Type B pancreatic cell (in vitro differentiated cells): ENCODE measurements at regions not wholly inside any gene's neighbourhood (a gene's known extent, or its start where the extent isn't known, plus 50 kb on each side); places are given as distances from the start of the nearest gene placed in this dataset.
"Not testable (repeated sequence)": the region's sequence is repeated elsewhere in the genome, so short reads cannot be mapped to it uniquely, and the experiment has no call there.

ENCODE experiments used
- DNase-seq: peaks from one replicate; pipeline ENCODE4 v3.0.0; 2021; ENCODE audit warnings: mixed read lengths; ENCODE audit not compliant: unreplicated experiment; ENCODE audit errors: extremely low spot score
- H3K27ac Mint-ChIP-seq: 2 replicates; pipeline ENCODE4 v1.8.0; 2021; ENCODE audit warnings: mild to moderate bottlenecking, mixed read lengths
- H3K27me3 Mint-ChIP-seq: 2 replicates; pipeline ENCODE4 v1.8.0; 2021; ENCODE audit warnings: mixed read lengths
- H3K36me3 Mint-ChIP-seq: 2 replicates; pipeline ENCODE4 v1.8.0; 2021; ENCODE audit warnings: mixed read lengths
- H3K4me1 Mint-ChIP-seq: one replicate; pipeline ENCODE4 v1.8.0; 2021; ENCODE audit warnings: mixed read lengths; ENCODE audit not compliant: unreplicated experiment
- H3K4me3 Mint-ChIP-seq: 2 replicates; pipeline ENCODE4 v1.8.0; 2021; ENCODE audit warnings: mild to moderate bottlenecking, mixed read lengths
- H3K9me3 Mint-ChIP-seq: 2 replicates; pipeline ENCODE4 v1.8.0; 2021; ENCODE audit warnings: mixed read lengths
- TF ChIP-seq, protein P1 (sequence below): fragments of 200-600 bp; sonication (generic); conservative IDR thresholded peaks from 2 replicates; pipeline ENCODE4 v1.5.0; 2021; ENCODE audit warnings: antibody characterized with exemption, mild to moderate bottlenecking

DNA sequence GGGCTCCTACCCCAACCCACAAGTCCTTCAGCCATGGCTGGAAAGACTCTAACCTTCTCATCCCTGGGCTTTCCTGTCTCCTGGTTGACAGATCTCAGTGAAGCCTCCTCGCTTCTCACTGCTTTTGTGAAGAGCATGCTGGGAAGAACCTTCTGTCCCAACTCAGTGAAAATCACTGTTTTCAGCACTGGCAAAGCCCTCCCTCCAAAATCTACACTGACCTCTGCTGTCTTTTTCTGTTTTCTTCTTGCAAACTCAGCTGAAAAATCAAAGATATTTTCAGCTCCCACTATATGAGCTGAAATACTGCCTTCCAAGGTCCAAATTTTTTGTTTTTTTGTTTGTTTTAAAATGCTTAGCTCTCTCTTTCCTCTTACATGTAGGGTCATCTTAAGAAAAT is 266.3 kb upstream of the AGAP1 start:
- TF ChIP-seq, protein P1, sequence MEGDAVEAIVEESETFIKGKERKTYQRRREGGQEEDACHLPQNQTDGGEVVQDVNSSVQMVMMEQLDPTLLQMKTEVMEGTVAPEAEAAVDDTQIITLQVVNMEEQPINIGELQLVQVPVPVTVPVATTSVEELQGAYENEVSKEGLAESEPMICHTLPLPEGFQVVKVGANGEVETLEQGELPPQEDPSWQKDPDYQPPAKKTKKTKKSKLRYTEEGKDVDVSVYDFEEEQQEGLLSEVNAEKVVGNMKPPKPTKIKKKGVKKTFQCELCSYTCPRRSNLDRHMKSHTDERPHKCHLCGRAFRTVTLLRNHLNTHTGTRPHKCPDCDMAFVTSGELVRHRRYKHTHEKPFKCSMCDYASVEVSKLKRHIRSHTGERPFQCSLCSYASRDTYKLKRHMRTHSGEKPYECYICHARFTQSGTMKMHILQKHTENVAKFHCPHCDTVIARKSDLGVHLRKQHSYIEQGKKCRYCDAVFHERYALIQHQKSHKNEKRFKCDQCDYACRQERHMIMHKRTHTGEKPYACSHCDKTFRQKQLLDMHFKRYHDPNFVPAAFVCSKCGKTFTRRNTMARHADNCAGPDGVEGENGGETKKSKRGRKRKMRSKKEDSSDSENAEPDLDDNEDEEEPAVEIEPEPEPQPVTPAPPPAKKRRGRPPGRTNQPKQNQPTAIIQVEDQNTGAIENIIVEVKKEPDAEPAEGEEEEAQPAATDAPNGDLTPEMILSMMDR = no peak
- DNase-seq = no peak
- Mint-ChIP-seq H3K9me3 (no peaks in the 10 kb centered on the region), H3K27ac (no peak overlapping the region), H3K4me3 (no peak overlapping the region), H3K27me3 (peaks cover 39% of the 10 kb centered on the region), H3K4me1 (peaks cover 5% of the 10 kb centered on the region), H3K36me3 (no peaks in the 10 kb centered on the region)

GRCh38 chr2:235228422-235228821 is 265.4 kb upstream of the AGAP1 start:
- peaks cover 39% of the 10 kb centered on the region for H3K27me3 Mint-ChIP-seq
- H3K4me3 Mint-ChIP-seq, H3K27ac Mint-ChIP-seq, H3K9me3 Mint-ChIP-seq, H3K36me3 Mint-ChIP-seq, DNase-seq, H3K4me1 Mint-ChIP-seq: not testable (repeated sequence)

DNA sequence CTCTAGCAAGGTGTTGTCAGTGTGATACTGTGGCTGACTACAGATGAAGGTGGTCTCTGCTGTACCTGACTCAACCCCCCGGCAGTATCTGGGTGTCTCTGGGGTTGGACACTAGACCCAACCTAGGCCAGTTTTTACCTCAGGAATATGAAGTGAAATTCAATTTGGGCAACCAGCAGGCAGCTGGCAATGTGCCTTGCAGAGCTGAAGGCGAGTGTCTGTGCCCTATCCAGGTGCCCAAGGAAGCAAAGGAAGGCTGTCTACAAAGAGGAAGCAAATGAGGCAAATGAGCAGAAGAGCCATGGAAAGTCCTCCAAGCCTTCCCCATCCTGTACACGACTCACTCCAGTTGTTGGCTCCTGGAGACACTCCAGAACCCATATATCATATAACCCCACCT is 264.6 kb upstream of the AGAP1 start:
- DNase-seq = no peak
- H3K27me3 Mint-ChIP-seq = peaks cover 34% of the 10 kb centered on the region
- no peaks in the 10 kb centered on the region for H3K36me3 Mint-ChIP-seq

GRCh38 chr2:235230821-235231601 is 262.8 kb upstream of the AGAP1 start:
- Mint-ChIP-seq H3K27ac (no peak overlapping the region), H3K4me1 (peaks cover 5% of the 10 kb centered on the region), H3K4me3 (no peak overlapping the region), H3K9me3 (no peaks in the 10 kb centered on the region), H3K36me3 (no peaks in the 10 kb centered on the region), H3K27me3 (peaks cover 31% of the 10 kb centered on the region)
- TF ChIP-seq, protein P1 = no peak
- no peak for DNase-seq

More for the DNA sequence above, 264.6 kb upstream of the AGAP1 start:
- H3K27ac Mint-ChIP-seq = no peak overlapping the region
- peaks cover 5% of the 10 kb centered on the region for H3K4me1 Mint-ChIP-seq
- H3K4me3 Mint-ChIP-seq = no peak overlapping the region
- H3K9me3 Mint-ChIP-seq = no peaks in the 10 kb centered on the region
- TF ChIP-seq, protein P1 = no peak

DNA sequence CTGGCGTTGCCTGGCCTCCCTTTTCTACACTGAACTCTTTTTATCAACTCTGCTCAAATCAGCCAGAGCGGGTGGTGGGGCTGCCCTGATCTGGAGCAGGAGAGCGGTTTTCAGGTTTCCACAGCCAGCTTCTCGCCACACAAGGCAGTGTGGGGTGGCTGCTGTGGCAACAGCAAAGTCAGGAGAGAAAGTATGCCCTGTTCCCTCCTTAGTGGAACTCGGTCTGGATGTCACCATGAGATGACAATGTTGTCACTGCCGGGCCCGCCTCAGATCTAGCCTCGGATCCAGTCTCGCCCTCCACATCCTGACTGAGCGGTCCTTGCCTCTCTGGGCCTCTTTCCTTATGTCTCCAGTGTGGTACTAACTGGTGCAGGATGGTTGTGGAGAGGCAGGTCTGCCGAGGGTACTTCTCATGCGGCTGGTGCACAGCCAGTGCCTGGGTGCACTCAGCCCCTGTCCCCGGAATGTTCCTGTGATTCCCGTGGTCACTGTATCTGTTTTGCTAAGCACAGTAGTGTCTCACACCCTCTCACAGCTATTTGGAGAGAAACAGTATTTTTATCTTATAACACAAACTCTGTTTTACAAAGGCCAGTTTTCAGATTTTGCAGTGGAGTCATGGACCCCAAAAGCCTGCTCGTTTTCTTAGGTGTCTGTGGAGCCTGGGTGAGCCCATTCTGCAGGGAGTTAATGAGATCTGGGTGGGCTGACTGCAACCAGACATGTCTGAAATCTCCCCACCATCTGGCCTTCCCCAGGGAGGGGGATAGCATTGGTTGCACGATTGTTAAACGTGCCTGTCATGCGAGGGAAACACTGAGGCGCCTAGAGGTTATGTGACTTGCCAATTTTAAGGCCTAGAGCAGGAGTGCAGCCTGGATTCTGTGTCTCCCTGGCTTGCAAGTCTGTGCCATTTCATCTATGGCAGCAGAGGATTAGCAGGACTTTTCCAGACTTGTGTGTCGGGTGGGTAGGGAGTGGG is 261.1 kb upstream of the AGAP1 start:
- H3K4me3 Mint-ChIP-seq = no peak overlapping the region
- H3K27me3 Mint-ChIP-seq = peaks cover 25% of the 10 kb centered on the region
- TF ChIP-seq, protein P1 = no peak
- no peaks in the 10 kb centered on the region for H3K36me3 Mint-ChIP-seq
- peaks cover 5% of the 10 kb centered on the region for H3K4me1 Mint-ChIP-seq
- DNase-seq = no peak
- no peaks in the 10 kb centered on the region for H3K9me3 Mint-ChIP-seq
- no peak overlapping the region for H3K27ac Mint-ChIP-seq

GRCh38 chr2:235234736-235235135 is 259.1 kb upstream of the AGAP1 start:
- no peak for DNase-seq
- Mint-ChIP-seq H3K4me1 (peaks cover 8% of the 10 kb centered on the region), H3K27me3 (peaks cover 13% of the 10 kb centered on the region), H3K9me3 (no peaks in the 10 kb centered on the region), H3K27ac (no peak overlapping the region), H3K36me3 (no peaks in the 10 kb centered on the region), H3K4me3 (no peak overlapping the region)
- TF ChIP-seq, protein P1 = no peak
